GM12878 (cell line): ENCODE measurements at regions not wholly inside any gene's neighbourhood (a gene's known extent, or its start where the extent isn't known, plus 50 kb on each side); places are given as distances from the start of the nearest gene placed in this dataset.
"Not testable (repeated sequence)": the region's sequence is repeated elsewhere in the genome, so short reads cannot be mapped to it uniquely, and the experiment has no call there.

Experiments
- CREB1 ChIP-seq: IDR thresholded peaks from 2 replicates; pipeline ENCODE4 v1.6.1; 2012; ENCODE audit warnings: low read depth, mild to moderate bottlenecking, inconsistent platforms
- EP300 ChIP-seq, 2 experiments: fragments of 150-350 bp in 1 of 2; IDR thresholded peaks; 2 replicates each; pipeline ENCODE4 v1.6.1; 2011 to 2012; ENCODE audit warnings: low read depth in 2 of 2, low read length in 2 of 2, borderline replicate concordance in 1 of 2, improper control_type of control experiment in 1 of 2, inconsistent platforms in 1 of 2; ENCODE audit not compliant: control insufficient read depth in 1 of 2
- HDAC2 ChIP-seq: fragments of 200-600 bp; sonication (generic); IDR thresholded peaks from 2 replicates; pipeline ENCODE4 v1.6.1; 2017
- MAX ChIP-seq: IDR thresholded peaks from 2 replicates; pipeline ENCODE4 v1.6.1; 2012; ENCODE audit warnings: low read depth, low read length, improper control_type of control experiment
- MXI1 ChIP-seq: fragments of 150-350 bp; IDR thresholded peaks from 2 replicates; pipeline ENCODE4 v1.6.1; 2011; ENCODE audit warnings: low read depth, mild to moderate bottlenecking, inconsistent platforms, low read length, improper control_type of control experiment
- POLR2AphosphoS5 ChIP-seq: IDR thresholded peaks from 2 replicates; pipeline ENCODE4 v1.6.1; 2011; ENCODE audit warnings: mild to moderate bottlenecking, low read length, inconsistent platforms
- RAD51 ChIP-seq: fragments of 450-650 bp; IDR thresholded peaks from 2 replicates; pipeline ENCODE4 v1.6.1; 2016; ENCODE audit warnings: moderate library complexity, mild to moderate bottlenecking, inconsistent platforms
- RELA ChIP-seq: fragments of 450-650 bp; IDR thresholded peaks from 2 replicates; pipeline ENCODE4 v1.8.0; 2014; ENCODE audit warnings: borderline replicate concordance; ENCODE audit not compliant: partially characterized antibody
- SMARCA5 ChIP-seq: fragments of 450-650 bp; IDR thresholded peaks from 2 replicates; pipeline ENCODE4 v1.6.1; 2017; ENCODE audit warnings: mild to moderate bottlenecking
- SREBF2 ChIP-seq: IDR thresholded peaks from 2 replicates; pipeline ENCODE4 v1.6.1; 2012; ENCODE audit warnings: mild to moderate bottlenecking, low read length
- TARDBP ChIP-seq: IDR thresholded peaks from 2 replicates; pipeline ENCODE4 v1.6.1; 2016; ENCODE audit warnings: borderline replicate concordance
- ZSCAN29 ChIP-seq: fragments of 450-650 bp; IDR thresholded peaks from 2 replicates; pipeline ENCODE4 v1.6.1; 2017; ENCODE audit warnings: mild to moderate bottlenecking, moderate library complexity
- TF ChIP-seq, protein P1 (sequence below): IDR thresholded peaks from 2 replicates; pipeline ENCODE4 v1.6.1; 2012; ENCODE audit warnings: mild to moderate bottlenecking, low read depth, low read length
- TF ChIP-seq, protein P2 (sequence below), 3 experiments: IDR thresholded peaks in 2 of 3; conservative IDR thresholded peaks in 1 of 3; 2 replicates each; pipeline ENCODE4 v1.5.1; 2011; ENCODE audit warnings: low read depth in 3 of 3, low read length in 3 of 3, mild to moderate bottlenecking in 3 of 3, control low read depth in 2 of 3, moderate library complexity in 2 of 3, inconsistent platforms in 1 of 3, mixed read lengths in 1 of 3; ENCODE audit not compliant: control insufficient read depth in 2 of 3, insufficient read depth in 1 of 3; ENCODE audit errors: extremely low read depth in 1 of 3

DNA sequence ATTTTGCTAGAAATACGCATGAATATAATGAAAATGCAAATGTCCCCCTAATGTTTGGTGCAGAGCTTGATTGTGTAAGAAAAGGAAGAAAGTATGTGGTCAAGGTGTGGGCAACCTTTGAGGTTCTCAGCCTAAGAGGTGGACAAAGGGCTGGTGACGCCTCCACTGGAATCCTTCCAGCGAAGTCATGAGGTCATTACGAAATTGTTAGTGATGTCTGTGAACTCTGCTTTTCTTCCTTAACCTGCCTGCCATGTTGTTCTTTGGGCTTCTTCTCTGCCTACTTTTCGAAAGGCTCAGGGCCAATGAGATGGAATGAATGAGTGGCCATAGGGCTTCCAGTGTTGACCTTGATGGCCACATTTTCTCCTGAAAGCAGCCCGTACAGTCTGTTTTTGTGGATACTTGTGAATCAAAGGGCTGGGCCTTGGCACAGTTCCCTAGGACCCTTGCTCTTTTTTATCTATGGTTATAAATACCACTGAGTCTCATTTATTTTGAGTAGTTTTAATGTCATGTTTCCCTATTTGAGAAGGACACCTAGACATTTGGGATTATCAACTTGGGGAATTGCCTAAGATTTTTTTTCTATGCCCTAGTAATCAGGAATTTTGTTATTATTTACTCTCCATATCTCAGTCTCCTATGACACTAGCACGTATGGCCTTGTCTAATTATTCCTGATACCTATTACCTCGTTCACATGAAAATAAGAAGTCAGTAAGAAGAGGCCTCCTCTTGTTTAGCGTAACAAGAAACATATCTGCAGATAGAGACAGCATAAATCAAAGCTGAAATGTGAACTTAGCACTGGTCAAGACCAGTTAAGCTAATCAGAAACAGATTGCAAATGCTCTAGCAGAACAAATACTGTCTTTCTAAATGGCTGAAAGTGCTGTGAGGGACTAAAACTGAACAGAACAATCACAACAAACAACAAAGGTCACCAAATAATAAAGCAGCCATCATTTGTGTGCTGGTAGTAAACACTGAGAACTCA is 334.6 kb downstream of the BCL2L11 start:
- TF ChIP-seq, protein P1, sequence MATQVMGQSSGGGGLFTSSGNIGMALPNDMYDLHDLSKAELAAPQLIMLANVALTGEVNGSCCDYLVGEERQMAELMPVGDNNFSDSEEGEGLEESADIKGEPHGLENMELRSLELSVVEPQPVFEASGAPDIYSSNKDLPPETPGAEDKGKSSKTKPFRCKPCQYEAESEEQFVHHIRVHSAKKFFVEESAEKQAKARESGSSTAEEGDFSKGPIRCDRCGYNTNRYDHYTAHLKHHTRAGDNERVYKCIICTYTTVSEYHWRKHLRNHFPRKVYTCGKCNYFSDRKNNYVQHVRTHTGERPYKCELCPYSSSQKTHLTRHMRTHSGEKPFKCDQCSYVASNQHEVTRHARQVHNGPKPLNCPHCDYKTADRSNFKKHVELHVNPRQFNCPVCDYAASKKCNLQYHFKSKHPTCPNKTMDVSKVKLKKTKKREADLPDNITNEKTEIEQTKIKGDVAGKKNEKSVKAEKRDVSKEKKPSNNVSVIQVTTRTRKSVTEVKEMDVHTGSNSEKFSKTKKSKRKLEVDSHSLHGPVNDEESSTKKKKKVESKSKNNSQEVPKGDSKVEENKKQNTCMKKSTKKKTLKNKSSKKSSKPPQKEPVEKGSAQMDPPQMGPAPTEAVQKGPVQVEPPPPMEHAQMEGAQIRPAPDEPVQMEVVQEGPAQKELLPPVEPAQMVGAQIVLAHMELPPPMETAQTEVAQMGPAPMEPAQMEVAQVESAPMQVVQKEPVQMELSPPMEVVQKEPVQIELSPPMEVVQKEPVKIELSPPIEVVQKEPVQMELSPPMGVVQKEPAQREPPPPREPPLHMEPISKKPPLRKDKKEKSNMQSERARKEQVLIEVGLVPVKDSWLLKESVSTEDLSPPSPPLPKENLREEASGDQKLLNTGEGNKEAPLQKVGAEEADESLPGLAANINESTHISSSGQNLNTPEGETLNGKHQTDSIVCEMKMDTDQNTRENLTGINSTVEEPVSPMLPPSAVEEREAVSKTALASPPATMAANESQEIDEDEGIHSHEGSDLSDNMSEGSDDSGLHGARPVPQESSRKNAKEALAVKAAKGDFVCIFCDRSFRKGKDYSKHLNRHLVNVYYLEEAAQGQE: not testable (repeated sequence)
- TF ChIP-seq ZSCAN29; CREB1; EP300 (IDR thresholded peaks at IDR 0.05; ENCODE audit: borderline replicate concordance in 1 of 2, control insufficient read depth in 1 of 2, low read depth in 2 of 2, low read length in 2 of 2); SREBF2; RAD51; POLR2AphosphoS5; TARDBP; SMARCA5; HDAC2; MAX; RELA; MXI1: not testable (repeated sequence)
- TF ChIP-seq, protein P2, sequence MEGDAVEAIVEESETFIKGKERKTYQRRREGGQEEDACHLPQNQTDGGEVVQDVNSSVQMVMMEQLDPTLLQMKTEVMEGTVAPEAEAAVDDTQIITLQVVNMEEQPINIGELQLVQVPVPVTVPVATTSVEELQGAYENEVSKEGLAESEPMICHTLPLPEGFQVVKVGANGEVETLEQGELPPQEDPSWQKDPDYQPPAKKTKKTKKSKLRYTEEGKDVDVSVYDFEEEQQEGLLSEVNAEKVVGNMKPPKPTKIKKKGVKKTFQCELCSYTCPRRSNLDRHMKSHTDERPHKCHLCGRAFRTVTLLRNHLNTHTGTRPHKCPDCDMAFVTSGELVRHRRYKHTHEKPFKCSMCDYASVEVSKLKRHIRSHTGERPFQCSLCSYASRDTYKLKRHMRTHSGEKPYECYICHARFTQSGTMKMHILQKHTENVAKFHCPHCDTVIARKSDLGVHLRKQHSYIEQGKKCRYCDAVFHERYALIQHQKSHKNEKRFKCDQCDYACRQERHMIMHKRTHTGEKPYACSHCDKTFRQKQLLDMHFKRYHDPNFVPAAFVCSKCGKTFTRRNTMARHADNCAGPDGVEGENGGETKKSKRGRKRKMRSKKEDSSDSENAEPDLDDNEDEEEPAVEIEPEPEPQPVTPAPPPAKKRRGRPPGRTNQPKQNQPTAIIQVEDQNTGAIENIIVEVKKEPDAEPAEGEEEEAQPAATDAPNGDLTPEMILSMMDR (IDR thresholded peaks at IDR 0.05 in 2 of 3, conservative IDR thresholded peaks at IDR 0.05 in 1 of 3; ENCODE audit: control insufficient read depth in 2 of 3, extremely low read depth in 1 of 3, insufficient read depth in 1 of 3, low read depth in 3 of 3, low read length in 3 of 3): not testable (repeated sequence)
